DOHH2 (cell line): ENCODE measurements at regions not wholly inside any gene's neighbourhood (a gene's known extent, or its start where the extent isn't known, plus 50 kb on each side); places are given as distances from the start of the nearest gene placed in this dataset.

ENCODE experiments used
- EZH2phosphoT487 ChIP-seq: fragments of 200-600 bp; sonication (generic); IDR thresholded peaks from 2 replicates; pipeline ENCODE4 v1.6.1; 2017; ENCODE audit warnings: borderline replicate concordance, mild to moderate bottlenecking, antibody characterized with exemption, low read length, moderate library complexity, mixed read lengths
- TF ChIP-seq, protein P1 (sequence below): fragments of 200-600 bp; sonication (generic); IDR thresholded peaks from one replicate; pipeline ENCODE4 v1.5.1; 2014; ENCODE audit warnings: antibody characterized with exemption, mild to moderate bottlenecking, low read depth, low read length; ENCODE audit not compliant: poor library complexity, severe bottlenecking

DNA sequence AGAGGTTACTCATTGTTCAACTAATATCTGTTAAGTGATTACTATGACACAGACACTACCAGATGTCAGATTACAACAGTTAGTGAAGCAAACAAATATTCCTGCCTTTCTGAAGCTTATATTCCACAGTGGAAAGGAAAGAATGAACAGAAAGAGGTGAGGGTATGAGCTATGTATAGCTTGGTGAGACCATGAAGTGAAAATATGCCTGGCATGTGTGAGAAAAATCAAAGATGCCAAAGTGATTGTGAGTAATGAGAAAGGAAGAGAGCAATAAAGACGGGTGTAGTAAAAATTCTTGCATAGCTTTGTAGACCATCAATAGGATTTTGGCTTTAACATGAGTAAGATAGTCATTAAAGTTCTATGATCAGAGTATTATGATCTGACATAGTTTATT lies 734.5 kb upstream of the NUDT12 start:
- TF ChIP-seq, protein P1, sequence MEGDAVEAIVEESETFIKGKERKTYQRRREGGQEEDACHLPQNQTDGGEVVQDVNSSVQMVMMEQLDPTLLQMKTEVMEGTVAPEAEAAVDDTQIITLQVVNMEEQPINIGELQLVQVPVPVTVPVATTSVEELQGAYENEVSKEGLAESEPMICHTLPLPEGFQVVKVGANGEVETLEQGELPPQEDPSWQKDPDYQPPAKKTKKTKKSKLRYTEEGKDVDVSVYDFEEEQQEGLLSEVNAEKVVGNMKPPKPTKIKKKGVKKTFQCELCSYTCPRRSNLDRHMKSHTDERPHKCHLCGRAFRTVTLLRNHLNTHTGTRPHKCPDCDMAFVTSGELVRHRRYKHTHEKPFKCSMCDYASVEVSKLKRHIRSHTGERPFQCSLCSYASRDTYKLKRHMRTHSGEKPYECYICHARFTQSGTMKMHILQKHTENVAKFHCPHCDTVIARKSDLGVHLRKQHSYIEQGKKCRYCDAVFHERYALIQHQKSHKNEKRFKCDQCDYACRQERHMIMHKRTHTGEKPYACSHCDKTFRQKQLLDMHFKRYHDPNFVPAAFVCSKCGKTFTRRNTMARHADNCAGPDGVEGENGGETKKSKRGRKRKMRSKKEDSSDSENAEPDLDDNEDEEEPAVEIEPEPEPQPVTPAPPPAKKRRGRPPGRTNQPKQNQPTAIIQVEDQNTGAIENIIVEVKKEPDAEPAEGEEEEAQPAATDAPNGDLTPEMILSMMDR, result no peak
- TF ChIP-seq EZH2phosphoT487, result no peak
